CD4-positive, alpha-beta memory T cell (primary cell): ENCODE measurements at regions not wholly inside any gene's neighbourhood (a gene's known extent, or its start where the extent isn't known, plus 50 kb on each side); places are given as distances from the start of the nearest gene placed in this dataset.

ENCODE experiments used
- CTCF ChIA-PET: fragments of 350-600 bp; sonication (Branson Sonifier 250); formaldehyde crosslinking; loops from one replicate; lab custom pipeline; 2021; ENCODE audit warnings: inconsistent platforms; ENCODE audit not compliant: partially characterized antibody; lab: Charles Lee
- POLR2A ChIA-PET: fragments of 350-600 bp; sonication (Branson Sonifier 250); formaldehyde crosslinking; loops from one replicate; lab custom pipeline; 2021; ENCODE audit not compliant: partially characterized antibody; lab: Charles Lee
- DNase-seq, 5 donors: peaks; one replicate each; pipeline versions ENCODE4 v3.0.0 to v3.0.0-alpha.2; 2020 to 2022; ENCODE audit warnings: mixed read lengths in 1 of 5
- H3K27ac ChIP-seq: one replicate; pipeline ENCODE4 v1.7.0; 2013; ENCODE audit warnings: low read depth, low read length
- H3K27me3 ChIP-seq: 2 replicates; pipeline ENCODE4 v1.7.0; 2013; ENCODE audit warnings: mild to moderate bottlenecking, low read length, moderate library complexity; ENCODE audit not compliant: insufficient read depth
- H3K36me3 ChIP-seq: 2 replicates; pipeline ENCODE4 v1.7.0; 2013; ENCODE audit warnings: mild to moderate bottlenecking, low read length, moderate library complexity; ENCODE audit not compliant: insufficient read depth
- H3K4me1 ChIP-seq: 2 replicates; pipeline ENCODE4 v1.7.0; 2013; ENCODE audit warnings: mild to moderate bottlenecking, low read length, moderate library complexity; ENCODE audit not compliant: insufficient read depth
- H3K4me3 ChIP-seq, 2 donors: one replicate each; pipeline ENCODE4 v1.7.0; 2013; ENCODE audit warnings: low read length in 2 of 2, mild to moderate bottlenecking in 1 of 2
- H3K9me3 ChIP-seq, 2 donors: one replicate each; pipeline ENCODE4 v1.7.0; 2013; ENCODE audit warnings: low read length in 2 of 2, control low read depth in 1 of 2; ENCODE audit not compliant: control insufficient read depth in 1 of 2
- H3K27ac Mint-ChIP-seq, 7 donors: one replicate each; pipeline ENCODE4 v1.8.0; 2020 to 2021; ENCODE audit warnings: mixed read lengths in 7 of 7, mild to moderate bottlenecking in 6 of 7, inconsistent platforms in 3 of 7, moderate library complexity in 3 of 7
- H3K27me3 Mint-ChIP-seq, 2 donors: one replicate each; pipeline ENCODE4 v1.8.0; 2020 to 2021; ENCODE audit warnings: mixed read lengths in 2 of 2
- H3K36me3 Mint-ChIP-seq, 2 donors: one replicate each; pipeline ENCODE4 v1.8.0; 2020 to 2021; ENCODE audit warnings: mixed read lengths in 2 of 2, inconsistent platforms in 1 of 2, mild to moderate bottlenecking in 1 of 2
- H3K4me1 Mint-ChIP-seq, 4 donors: one replicate each; pipeline ENCODE4 v1.8.0; 2020 to 2021; ENCODE audit warnings: mixed read lengths in 4 of 4, mild to moderate bottlenecking in 1 of 4
- H3K4me3 Mint-ChIP-seq, 8 donors: one replicate each; pipeline ENCODE4 v1.8.0; 2020 to 2021; ENCODE audit warnings: mixed read lengths in 8 of 8, mild to moderate bottlenecking in 7 of 8, moderate library complexity in 6 of 8, inconsistent platforms in 3 of 8
- H3K9me3 Mint-ChIP-seq, 8 donors: one replicate each; pipeline ENCODE4 v1.8.0; 2020 to 2021; ENCODE audit warnings: mixed read lengths in 8 of 8, mild to moderate bottlenecking in 5 of 8, inconsistent platforms in 3 of 8, moderate library complexity in 1 of 8
- intact Hi-C: fragments of 100-400 bp; cut with micrococcal nuclease; formaldehyde crosslinking; loops from one replicate; pipeline ENCODE4 v1.15.1; 2023

DNA sequence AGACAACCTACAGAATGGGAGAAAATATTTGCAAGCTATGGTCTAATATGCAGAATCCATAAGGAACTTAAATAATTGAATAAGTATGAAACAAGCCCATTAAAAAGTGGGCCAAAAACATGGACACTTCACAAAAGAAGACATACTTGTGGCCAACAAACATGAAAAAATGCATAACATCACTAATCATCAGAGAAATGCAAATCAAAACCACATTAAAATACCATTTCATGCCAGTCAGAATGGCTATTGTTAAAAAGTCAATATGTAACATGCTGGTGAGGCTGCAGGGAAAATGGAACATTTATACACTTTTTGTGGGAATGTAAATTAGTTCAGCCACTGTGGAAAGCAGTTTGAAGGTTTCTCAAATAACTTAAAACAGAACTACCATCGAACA, 945.4 kb upstream of the FLRT2 start:
- H3K4me3 ChIP-seq, result no peak overlapping the region
- no peak overlapping the region for H3K4me3 Mint-ChIP-seq
- no peaks in the 10 kb centered on the region for H3K36me3 ChIP-seq
- no peak for DNase-seq
- no peaks in the 10 kb centered on the region for H3K36me3 Mint-ChIP-seq
- no peaks in the 10 kb centered on the region for H3K27me3 ChIP-seq
- no peak overlapping the region for H3K27ac Mint-ChIP-seq
- no peak overlapping the region for H3K27ac ChIP-seq
- POLR2A ChIA-PET, result no interaction called here
- CTCF ChIA-PET, result no interaction called here
- H3K9me3 ChIP-seq, result no peaks in the 10 kb centered on the region
- H3K4me1 ChIP-seq, result no peaks in the 10 kb centered on the region
- H3K9me3 Mint-ChIP-seq, result peaks cover 3 to 18% (median 12%) of the 10 kb centered on the region in 8 donors
- intact Hi-C loops, result no loop called here
- H3K4me1 Mint-ChIP-seq, result no peaks in the 10 kb centered on the region
- no peaks in the 10 kb centered on the region for H3K27me3 Mint-ChIP-seq

DNA sequence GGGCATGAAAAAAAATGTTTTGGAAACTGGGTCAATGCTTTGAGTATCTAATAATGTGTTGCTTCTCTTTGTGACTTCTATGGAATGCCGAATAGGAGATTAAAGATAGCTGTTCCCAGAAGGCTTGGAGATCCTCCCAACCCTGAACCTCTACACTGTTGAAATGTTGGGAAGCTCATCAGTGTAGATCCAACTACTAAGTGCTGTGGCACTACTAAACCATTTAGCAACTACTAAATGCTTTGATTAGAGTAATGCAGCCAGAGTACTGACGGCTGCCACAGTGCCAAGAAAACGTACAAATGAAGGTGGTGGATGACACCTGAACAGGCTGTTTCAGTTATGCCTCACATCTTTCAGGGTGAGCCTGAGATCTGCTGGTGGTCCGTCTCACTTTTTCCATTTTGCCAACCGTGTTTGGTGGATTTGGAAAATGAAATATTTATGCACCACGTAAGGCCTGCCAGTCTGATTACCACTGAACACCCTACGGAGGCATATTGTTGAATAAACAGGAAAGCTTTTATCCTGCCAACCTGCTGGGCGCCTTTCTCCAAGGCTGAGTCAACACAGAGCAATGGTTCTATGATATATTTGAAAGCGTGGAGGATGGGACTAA, 938.0 kb upstream of the FLRT2 start:
- intact Hi-C loops, result no loop called here
- no peak overlapping the region for H3K4me3 Mint-ChIP-seq
- peaks cover 0 to 16% (median 8%) of the 10 kb centered on the region in 8 donors for H3K9me3 Mint-ChIP-seq
- no peak overlapping the region for H3K4me3 ChIP-seq
- H3K27ac Mint-ChIP-seq, result no peak overlapping the region
- H3K36me3 ChIP-seq, result no peaks in the 10 kb centered on the region
- no peak for DNase-seq
- H3K4me1 ChIP-seq, result no peaks in the 10 kb centered on the region
- no peaks in the 10 kb centered on the region for H3K36me3 Mint-ChIP-seq
- no peak overlapping the region for H3K27ac ChIP-seq
- ChIA-PET CTCF (no interaction called here), POLR2A (no interaction called here)
- H3K27me3 ChIP-seq, result no peaks in the 10 kb centered on the region
- H3K9me3 ChIP-seq, result no peaks in the 10 kb centered on the region
- no peaks in the 10 kb centered on the region for H3K27me3 Mint-ChIP-seq
- H3K4me1 Mint-ChIP-seq, result no peaks in the 10 kb centered on the region

DNA sequence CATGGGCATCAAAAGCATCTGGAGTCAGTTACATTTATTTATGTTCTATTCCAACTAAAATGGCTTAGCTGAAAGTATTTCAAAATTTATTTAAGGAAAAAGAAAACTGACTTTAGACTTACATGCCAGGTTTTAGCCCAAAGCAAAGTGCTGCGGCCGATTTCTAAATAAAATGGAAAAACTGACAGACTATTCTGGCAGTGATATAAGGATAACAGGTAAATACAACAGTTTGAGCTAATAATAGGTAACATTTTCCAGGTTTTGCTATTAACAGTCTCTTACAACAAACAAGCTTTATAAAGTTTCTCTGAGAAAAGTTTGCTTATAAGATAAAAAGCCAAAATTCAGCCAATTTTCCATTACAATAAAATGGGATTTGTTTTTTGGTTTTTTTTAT, 937.2 kb upstream of the FLRT2 start:
- POLR2A ChIA-PET, result no interaction called here
- intact Hi-C loops, result no loop called here
- no peak overlapping the region for H3K4me3 Mint-ChIP-seq

DNA sequence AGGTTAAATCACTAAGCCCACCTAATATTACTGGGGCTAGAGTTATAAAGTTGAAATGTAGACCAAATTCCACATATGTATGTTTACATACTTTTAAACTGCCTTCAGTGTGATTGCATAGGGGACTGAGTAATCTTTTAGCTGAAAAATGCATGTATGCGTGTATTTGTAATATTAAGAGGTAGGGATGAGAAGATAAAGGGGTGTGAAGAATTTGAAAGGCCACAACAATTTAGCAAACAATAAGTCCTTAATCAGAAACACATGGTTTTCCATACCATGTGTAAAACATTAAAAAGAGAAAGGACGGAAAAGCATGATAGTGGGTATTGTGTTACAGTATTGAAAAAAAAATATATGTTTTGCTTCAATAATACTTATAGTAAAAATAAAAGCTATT, 919.9 kb upstream of the FLRT2 start:
- Histone ChIP-seq H3K27ac (no peak overlapping the region), H3K4me1 (no peaks in the 10 kb centered on the region), H3K4me3 (no peak overlapping the region), H3K36me3 (no peaks in the 10 kb centered on the region), H3K9me3 (no peaks in the 10 kb centered on the region), H3K27me3 (no peaks in the 10 kb centered on the region)
- ChIA-PET CTCF (no interaction called here), POLR2A (no interaction called here)
- H3K4me1 Mint-ChIP-seq, result no peaks in the 10 kb centered on the region
- no peak overlapping the region for H3K4me3 Mint-ChIP-seq
- H3K9me3 Mint-ChIP-seq, result peaks cover 0 to 8% (median 3%) of the 10 kb centered on the region in 8 donors
- no peaks in the 10 kb centered on the region for H3K27me3 Mint-ChIP-seq
- DNase-seq, result no peak
- intact Hi-C loops, result no loop called here
- no peak overlapping the region for H3K27ac Mint-ChIP-seq
- no peaks in the 10 kb centered on the region for H3K36me3 Mint-ChIP-seq

More for the DNA sequence above, 937.2 kb upstream of the FLRT2 start:
- peaks cover 0 to 12% (median 6%) of the 10 kb centered on the region in 8 donors for H3K9me3 Mint-ChIP-seq
- H3K4me1 ChIP-seq, result no peaks in the 10 kb centered on the region
- DNase-seq, result no peak
- H3K4me3 ChIP-seq, result no peak overlapping the region
- no peaks in the 10 kb centered on the region for H3K27me3 ChIP-seq
- no peak overlapping the region for H3K27ac ChIP-seq
- H3K36me3 Mint-ChIP-seq, result no peaks in the 10 kb centered on the region
- no peak overlapping the region for H3K27ac Mint-ChIP-seq
- no peaks in the 10 kb centered on the region for H3K27me3 Mint-ChIP-seq
- H3K9me3 ChIP-seq, result no peaks in the 10 kb centered on the region
- H3K36me3 ChIP-seq, result no peaks in the 10 kb centered on the region
- H3K4me1 Mint-ChIP-seq, result no peaks in the 10 kb centered on the region
- CTCF ChIA-PET, result no interaction called here

DNA sequence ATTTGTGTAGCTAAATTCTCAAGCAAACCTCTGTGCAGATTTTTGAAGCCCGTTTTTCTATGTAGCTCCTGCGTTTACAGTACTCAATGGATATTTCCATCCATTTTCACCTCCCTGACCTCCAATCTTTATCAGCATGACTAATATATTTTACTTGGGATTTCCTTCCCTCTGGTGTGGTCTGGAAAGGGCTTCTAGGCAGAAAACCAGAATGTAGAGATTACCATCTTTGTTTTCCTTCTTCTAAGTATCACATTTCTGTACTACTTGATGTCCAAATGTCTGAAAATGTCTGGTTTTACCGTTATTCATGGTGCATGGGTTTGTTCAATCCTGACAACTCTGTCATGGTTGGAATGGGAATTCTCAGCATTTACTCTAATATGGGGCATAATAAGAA, 907.6 kb upstream of the FLRT2 start:
- no peaks in the 10 kb centered on the region for H3K4me1 Mint-ChIP-seq
- Histone ChIP-seq H3K27ac (no peak overlapping the region), H3K4me3 (no peak overlapping the region), H3K27me3 (no peaks in the 10 kb centered on the region), H3K36me3 (no peaks in the 10 kb centered on the region), H3K4me1 (no peaks in the 10 kb centered on the region), H3K9me3 (no peaks in the 10 kb centered on the region)
- no peak for DNase-seq
- no peaks in the 10 kb centered on the region for H3K27me3 Mint-ChIP-seq
- POLR2A ChIA-PET, result no interaction called here
- CTCF ChIA-PET, result no interaction called here
- H3K27ac Mint-ChIP-seq, result no peak overlapping the region
- intact Hi-C loops, result no loop called here
- no peak overlapping the region for H3K4me3 Mint-ChIP-seq
- H3K36me3 Mint-ChIP-seq, result no peaks in the 10 kb centered on the region
- peaks cover 0 to 10% (median 4%) of the 10 kb centered on the region in 8 donors for H3K9me3 Mint-ChIP-seq

DNA sequence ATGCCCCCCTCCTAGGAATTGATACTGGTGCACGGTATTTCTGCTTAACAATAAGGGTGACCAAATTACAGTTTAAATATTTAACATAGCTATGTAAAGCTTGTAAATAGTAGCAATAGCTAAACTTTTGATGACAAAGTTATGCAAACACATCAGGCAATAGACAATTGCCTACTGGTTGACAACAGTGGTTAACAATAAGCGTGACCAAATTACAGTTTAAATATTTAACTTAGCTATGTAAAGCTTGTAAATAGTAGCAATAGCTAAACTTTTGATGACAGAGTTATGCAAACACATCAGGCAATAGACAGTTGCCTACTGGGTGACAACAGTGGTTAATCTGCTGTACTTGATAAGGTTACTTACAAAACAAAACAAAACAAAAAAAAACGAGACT, 886.5 kb upstream of the FLRT2 start:
- ChIA-PET POLR2A (no interaction called here), CTCF (no interaction called here)
- H3K4me1 Mint-ChIP-seq, result no peaks in the 10 kb centered on the region
- Histone ChIP-seq H3K9me3 (no peaks in the 10 kb centered on the region), H3K4me3 (no peak overlapping the region), H3K4me1 (no peaks in the 10 kb centered on the region), H3K36me3 (no peaks in the 10 kb centered on the region), H3K27ac (no peak overlapping the region), H3K27me3 (no peaks in the 10 kb centered on the region)
- H3K27ac Mint-ChIP-seq, result no peak overlapping the region
- intact Hi-C loops, result no loop called here
- no peaks in the 10 kb centered on the region for H3K36me3 Mint-ChIP-seq
- H3K27me3 Mint-ChIP-seq, result no peaks in the 10 kb centered on the region
- DNase-seq, result no peak
- no peak overlapping the region for H3K4me3 Mint-ChIP-seq
- peaks cover 4 to 22% (median 11%) of the 10 kb centered on the region in 8 donors for H3K9me3 Mint-ChIP-seq

DNA sequence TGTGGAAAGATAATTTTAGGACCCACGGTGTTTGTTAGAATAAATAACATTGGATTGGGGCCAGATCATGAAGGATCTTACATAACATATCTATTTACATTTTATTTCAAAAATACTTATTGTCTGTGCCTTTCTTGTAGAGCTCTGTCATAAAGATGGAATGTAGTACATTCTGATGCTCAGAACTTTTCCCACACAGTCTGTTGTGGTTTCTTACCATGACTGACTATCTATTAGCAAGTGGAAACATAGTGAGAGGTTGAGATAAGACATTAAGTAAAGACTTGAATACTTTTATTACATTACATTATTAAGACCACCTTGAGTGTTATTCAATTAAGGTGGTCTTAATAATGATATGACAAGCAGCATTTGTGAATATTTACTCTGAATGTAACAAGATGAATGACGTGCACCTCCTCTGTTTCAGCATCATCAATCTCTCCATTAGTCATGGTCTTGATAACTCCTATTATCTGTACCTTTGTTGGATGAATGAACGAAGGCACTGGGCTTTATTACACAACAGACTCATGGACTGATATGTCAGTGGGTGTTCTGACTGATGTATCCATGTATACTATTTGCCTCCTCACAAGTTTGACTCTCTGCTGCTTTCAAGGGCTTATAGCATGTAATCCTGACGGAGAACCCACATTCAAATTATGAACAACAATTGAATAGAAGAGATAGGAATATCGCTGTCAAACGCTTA, 883.0 kb upstream of the FLRT2 start:
- H3K27me3 ChIP-seq, result no peaks in the 10 kb centered on the region
- H3K27ac ChIP-seq, result no peak overlapping the region
- intact Hi-C loops, result no loop called here
- Mint-ChIP-seq H3K4me3 (no peak overlapping the region), H3K36me3 (no peaks in the 10 kb centered on the region), H3K27ac (no peak overlapping the region), H3K9me3 (peaks cover 6 to 20% (median 12%) of the 10 kb centered on the region in 8 donors), H3K4me1 (no peaks in the 10 kb centered on the region), H3K27me3 (no peaks in the 10 kb centered on the region)
- no peak for DNase-seq
- no peaks in the 10 kb centered on the region for H3K4me1 ChIP-seq
- H3K9me3 ChIP-seq, result no peaks in the 10 kb centered on the region
- ChIA-PET POLR2A (no interaction called here), CTCF (interaction anchor here (0.6 kb wide), 1 partner anchor 1042 kb away, joined by 4 read pairs; no protein-coding TSS in a partner anchor)
- H3K4me3 ChIP-seq, result no peak overlapping the region
- no peaks in the 10 kb centered on the region for H3K36me3 ChIP-seq
